Osteoblast (primary cell): ENCODE measurements at regions not wholly inside any gene's neighbourhood (a gene's known extent, or its start where the extent isn't known, plus 50 kb on each side); places are given as distances from the start of the nearest gene placed in this dataset.

ENCODE experiments used
- DNase-seq: peaks from one replicate; pipeline ENCODE4 v3.0.0; 2011; ENCODE audit warnings: low spot score, mixed read lengths; ENCODE audit not compliant: insufficient read length; ENCODE audit errors: missing footprints
- H2AFZ ChIP-seq: 2 replicates; pipeline ENCODE4 v1.6.0; 2011; ENCODE audit warnings: mild to moderate bottlenecking, low read length
- H3K27ac ChIP-seq: 2 replicates; pipeline ENCODE4 v1.5.1; 2011; ENCODE audit warnings: mild to moderate bottlenecking, low read depth, low read length, moderate library complexity
- H3K27me3 ChIP-seq: 2 replicates; pipeline ENCODE4 v1.6.0; 2012; ENCODE audit warnings: mild to moderate bottlenecking, control low read depth, inconsistent platforms, low read length, moderate library complexity; ENCODE audit not compliant: insufficient read depth
- H3K36me3 ChIP-seq: 2 replicates; pipeline ENCODE4 v1.5.1; 2011; ENCODE audit warnings: mild to moderate bottlenecking, low read length, control low read depth, moderate library complexity; ENCODE audit not compliant: insufficient read depth
- H3K4me1 ChIP-seq: 2 replicates; pipeline ENCODE4 v1.5.1; 2011; ENCODE audit warnings: mild to moderate bottlenecking, low read length, control low read depth, moderate library complexity; ENCODE audit not compliant: insufficient read depth
- H3K4me2 ChIP-seq: 2 replicates; pipeline ENCODE4 v1.6.0; 2011; ENCODE audit warnings: mild to moderate bottlenecking, low read length; ENCODE audit not compliant: insufficient read depth
- H3K4me3 ChIP-seq: fragments of 200-600 bp; sonication (generic); 3 replicates; pipeline ENCODE4 v1.5.1; 2012; ENCODE audit warnings: mild to moderate bottlenecking, low read length, inconsistent platforms; ENCODE audit not compliant: insufficient read depth
- H3K79me2 ChIP-seq: 2 replicates; pipeline ENCODE4 v1.6.0; 2012; ENCODE audit warnings: mild to moderate bottlenecking, low read length, control low read depth, inconsistent platforms; ENCODE audit not compliant: insufficient read depth
- H3K9me3 ChIP-seq: 2 replicates; pipeline ENCODE4 v1.5.1; 2011; ENCODE audit warnings: low read depth, low read length, control low read depth
- H4K20me1 ChIP-seq: 2 replicates; pipeline ENCODE4 v1.6.0; 2012; ENCODE audit warnings: mild to moderate bottlenecking, low read length, control low read depth; ENCODE audit not compliant: insufficient read depth
- TF ChIP-seq, protein P1 (sequence below): IDR thresholded peaks from 2 replicates; pipeline ENCODE4 v1.5.1; 2011; ENCODE audit warnings: mild to moderate bottlenecking, low read depth, low read length, moderate library complexity; ENCODE audit errors: extremely low read depth

DNA sequence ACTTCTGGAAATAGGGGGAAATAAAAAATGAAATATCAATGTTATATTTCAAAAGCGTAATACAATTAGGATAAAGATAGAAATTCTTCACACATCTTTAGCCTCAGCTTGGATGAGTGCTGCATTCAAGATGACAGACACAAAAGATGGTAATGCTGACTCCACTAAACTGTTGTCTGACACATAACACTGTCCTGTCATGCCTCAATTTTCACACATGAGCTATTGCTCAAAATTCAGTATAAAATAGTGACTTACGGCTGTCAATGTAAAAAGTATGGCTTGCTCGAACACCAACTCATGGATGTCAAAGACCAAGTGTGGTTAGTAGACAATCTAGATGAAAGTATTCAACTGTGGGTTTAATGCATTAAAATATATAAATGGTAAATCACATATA, 94.5 kb downstream of the KLF12 start:
- TF ChIP-seq, protein P1, sequence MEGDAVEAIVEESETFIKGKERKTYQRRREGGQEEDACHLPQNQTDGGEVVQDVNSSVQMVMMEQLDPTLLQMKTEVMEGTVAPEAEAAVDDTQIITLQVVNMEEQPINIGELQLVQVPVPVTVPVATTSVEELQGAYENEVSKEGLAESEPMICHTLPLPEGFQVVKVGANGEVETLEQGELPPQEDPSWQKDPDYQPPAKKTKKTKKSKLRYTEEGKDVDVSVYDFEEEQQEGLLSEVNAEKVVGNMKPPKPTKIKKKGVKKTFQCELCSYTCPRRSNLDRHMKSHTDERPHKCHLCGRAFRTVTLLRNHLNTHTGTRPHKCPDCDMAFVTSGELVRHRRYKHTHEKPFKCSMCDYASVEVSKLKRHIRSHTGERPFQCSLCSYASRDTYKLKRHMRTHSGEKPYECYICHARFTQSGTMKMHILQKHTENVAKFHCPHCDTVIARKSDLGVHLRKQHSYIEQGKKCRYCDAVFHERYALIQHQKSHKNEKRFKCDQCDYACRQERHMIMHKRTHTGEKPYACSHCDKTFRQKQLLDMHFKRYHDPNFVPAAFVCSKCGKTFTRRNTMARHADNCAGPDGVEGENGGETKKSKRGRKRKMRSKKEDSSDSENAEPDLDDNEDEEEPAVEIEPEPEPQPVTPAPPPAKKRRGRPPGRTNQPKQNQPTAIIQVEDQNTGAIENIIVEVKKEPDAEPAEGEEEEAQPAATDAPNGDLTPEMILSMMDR, result no peak
- Histone ChIP-seq H3K27ac (no peak overlapping the region), H3K4me2 (no peak overlapping the region), H3K4me3 (no peak overlapping the region), H4K20me1 (peaks cover 29% of the 10 kb centered on the region), H2AFZ (no peak overlapping the region), H3K27me3 (no peaks in the 10 kb centered on the region), H3K79me2 (peaks cover 99% of the 10 kb centered on the region), H3K9me3 (no peaks in the 10 kb centered on the region), H3K4me1 (no peaks in the 10 kb centered on the region), H3K36me3 (no peaks in the 10 kb centered on the region)
- DNase-seq, result no peak

DNA sequence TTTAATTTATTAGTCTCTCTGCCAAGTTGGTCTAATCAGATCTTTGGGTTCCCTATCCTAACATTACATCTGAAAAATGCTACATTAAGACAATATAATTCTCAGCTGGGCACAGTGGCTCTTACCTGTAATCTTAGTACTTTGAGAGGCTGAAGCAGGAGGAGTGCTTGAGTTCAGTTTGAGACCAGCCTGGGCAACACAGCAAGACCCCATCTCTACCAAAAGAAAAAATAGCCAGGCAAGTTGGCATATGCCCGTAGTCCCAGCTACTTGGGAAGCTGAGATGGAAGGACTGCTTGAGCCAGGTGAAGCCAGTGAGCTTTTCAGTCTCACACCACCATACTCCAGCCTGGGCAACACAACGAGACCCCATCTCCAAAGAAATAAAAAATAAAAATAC, 95.0 kb downstream of the KLF12 start:
- DNase-seq, result no peak
- no peaks in the 10 kb centered on the region for H3K27me3 ChIP-seq
- TF ChIP-seq, protein P1, result no peak
- H3K9me3 ChIP-seq, result no peaks in the 10 kb centered on the region
- H3K4me3 ChIP-seq, result no peak overlapping the region
- H4K20me1 ChIP-seq, result peaks cover 28% of the 10 kb centered on the region
- H3K36me3 ChIP-seq, result no peaks in the 10 kb centered on the region
- peaks cover 99% of the 10 kb centered on the region for H3K79me2 ChIP-seq
- no peak overlapping the region for H3K27ac ChIP-seq
- H3K4me2 ChIP-seq, result no peak overlapping the region
- no peaks in the 10 kb centered on the region for H3K4me1 ChIP-seq
- H2AFZ ChIP-seq, result no peak overlapping the region

DNA sequence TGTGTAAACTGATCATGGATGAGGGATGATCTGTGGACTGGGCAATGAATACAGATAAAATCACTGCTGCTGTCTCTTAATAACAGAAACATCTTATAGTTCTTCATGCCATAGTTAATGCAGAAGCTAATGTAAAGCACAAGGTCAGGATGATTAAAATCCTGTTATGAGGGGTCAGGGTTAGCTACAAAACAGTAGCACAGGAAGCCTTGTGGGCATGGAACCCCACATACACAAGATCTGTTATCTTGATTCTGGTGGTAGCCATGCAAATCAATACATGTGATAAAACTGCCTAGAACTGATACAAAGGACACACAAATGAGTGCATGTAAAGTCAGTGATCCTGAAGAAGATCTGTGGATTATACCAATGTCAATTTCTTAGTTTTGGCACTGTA, 96.4 kb downstream of the KLF12 start:
- Histone ChIP-seq H3K27me3 (no peaks in the 10 kb centered on the region), H3K36me3 (no peaks in the 10 kb centered on the region), H3K4me2 (no peak overlapping the region), H3K4me1 (no peaks in the 10 kb centered on the region), H3K4me3 (no peak overlapping the region), H3K9me3 (no peaks in the 10 kb centered on the region), H4K20me1 (peaks cover 24% of the 10 kb centered on the region), H3K79me2 (peaks cover 99% of the 10 kb centered on the region), H3K27ac (no peak overlapping the region), H2AFZ (no peak overlapping the region)
- TF ChIP-seq, protein P1, result no peak
- no peak for DNase-seq

DNA sequence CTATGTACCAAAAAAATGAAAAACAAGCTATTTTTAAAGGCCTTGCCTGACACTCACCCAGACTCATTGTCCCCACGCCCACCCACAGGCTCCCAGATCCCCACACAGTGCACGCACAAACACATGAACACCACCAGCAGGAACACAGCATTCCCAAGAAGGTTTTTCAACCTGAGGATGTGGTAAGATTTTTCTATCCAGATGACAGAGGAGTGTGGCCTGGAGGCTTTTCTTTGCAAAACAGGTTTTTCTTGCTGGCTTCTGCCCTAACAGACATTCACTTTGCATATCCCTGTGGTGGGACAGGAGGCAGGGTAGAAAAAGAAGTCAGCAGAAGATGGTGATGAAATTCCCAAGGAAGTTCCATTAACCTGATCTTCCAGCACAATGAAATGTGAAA, 97.8 kb downstream of the KLF12 start:
- H2AFZ ChIP-seq, result no peak overlapping the region
- H3K36me3 ChIP-seq, result no peaks in the 10 kb centered on the region
- H3K27ac ChIP-seq, result no peak overlapping the region
- no peak overlapping the region for H3K4me2 ChIP-seq
- H4K20me1 ChIP-seq, result peaks cover 28% of the 10 kb centered on the region
- H3K4me3 ChIP-seq, result no peak overlapping the region
- no peaks in the 10 kb centered on the region for H3K27me3 ChIP-seq
- DNase-seq, result no peak
- H3K9me3 ChIP-seq, result no peaks in the 10 kb centered on the region
- H3K4me1 ChIP-seq, result no peaks in the 10 kb centered on the region
- H3K79me2 ChIP-seq, result peaks cover 98% of the 10 kb centered on the region
- TF ChIP-seq, protein P1, result no peak
